ENCODE measurements at regions not wholly inside any gene's neighbourhood (a gene's known extent, or its start where the extent isn't known, plus 50 kb on each side); places are given as distances from the start of the nearest gene placed in this dataset.

GRCh38 chr2:12106440-12107080, 360.1 kb downstream of the LPIN1 start:
- no peak for DNase-seq (ENCODE audit: extremely low read depth in 1 of 2, low read depth in 1 of 2)

- no peak for DNase-seq (ENCODE audit: extremely low read depth in 1 of 2, low read depth in 1 of 2)
These were observed 360.9 kb downstream of the LPIN1 start for GRCh38 chr2:12107321-12107720.

- no peak for DNase-seq (ENCODE audit: extremely low read depth in 1 of 2, low read depth in 1 of 2)
These were observed 361.5 kb downstream of the LPIN1 start for GRCh38 chr2:12107939-12108338.

GRCh38 chr2:12109363-12110017, 363.1 kb downstream of the LPIN1 start:
- DNase-seq (ENCODE audit: extremely low read depth in 1 of 2, low read depth in 1 of 2): no peak

DNA sequence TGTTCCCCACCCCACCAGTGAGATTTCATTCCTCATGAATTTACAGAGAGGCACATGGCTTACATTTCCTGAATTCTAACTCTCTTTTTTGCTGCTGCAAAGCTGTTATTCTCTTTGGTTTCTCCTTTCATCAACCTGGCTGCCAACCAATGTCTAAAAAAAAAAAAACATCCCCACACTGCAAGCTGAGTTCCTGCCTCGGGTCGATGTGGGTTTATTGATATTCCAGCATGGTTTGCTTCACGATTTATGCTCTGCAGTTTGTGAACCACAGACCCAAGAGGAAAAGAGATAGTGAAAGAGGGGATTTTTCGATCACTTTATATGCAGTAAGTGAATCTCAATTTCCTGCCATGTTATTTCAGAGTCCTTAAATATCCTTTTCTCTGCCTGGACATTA, 363.6 kb downstream of the LPIN1 start:
- DNase-seq (ENCODE audit: extremely low read depth in 1 of 2, low read depth in 1 of 2): no peak

DNA sequence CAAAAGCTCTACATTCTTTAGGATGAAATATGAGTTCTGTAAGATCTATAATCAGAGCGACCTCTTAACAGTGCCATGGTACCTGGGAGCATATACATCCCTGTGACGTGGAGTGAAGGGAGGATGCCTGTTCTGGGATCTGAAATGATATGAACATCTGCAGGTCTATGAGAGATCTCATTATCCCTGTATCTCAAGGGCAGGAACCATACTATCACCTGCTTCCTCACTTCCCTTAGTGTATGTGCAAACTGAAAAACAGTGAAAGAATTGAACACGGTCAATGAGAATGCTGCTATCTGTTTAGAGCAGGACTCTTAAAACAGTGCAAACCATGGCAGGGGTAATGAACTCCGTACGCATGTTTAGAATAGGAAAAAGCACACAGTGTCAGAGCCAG, 364.0 kb downstream of the LPIN1 start:
- DNase-seq (ENCODE audit: extremely low read depth in 1 of 2, low read depth in 1 of 2): no peak

GRCh38 chr2:12113412-12113811, 367.0 kb downstream of the LPIN1 start:
- DNase-seq (ENCODE audit: extremely low read depth in 1 of 2, low read depth in 1 of 2): no peak

DNA sequence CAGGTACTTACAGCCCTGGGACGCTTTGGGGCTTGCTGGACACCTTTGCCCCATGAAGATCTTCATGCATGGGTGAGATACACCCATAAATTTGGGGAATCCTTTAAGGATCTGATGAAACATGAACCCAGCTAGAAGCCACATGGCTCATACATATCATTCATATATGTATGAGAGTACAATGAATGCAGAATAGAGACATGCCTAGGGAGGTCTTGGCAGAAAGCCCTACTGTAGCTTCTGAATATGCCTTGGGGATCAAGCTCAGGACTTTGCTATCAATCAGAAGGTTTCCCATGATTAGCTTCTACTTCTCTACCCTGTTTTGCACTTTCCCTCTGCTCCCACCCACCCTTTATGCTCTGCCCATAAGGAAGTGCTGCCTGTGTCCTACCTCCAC, 368.4 kb downstream of the LPIN1 start:
- DNase-seq (ENCODE audit: extremely low read depth in 1 of 2, low read depth in 1 of 2): no peak

DNA sequence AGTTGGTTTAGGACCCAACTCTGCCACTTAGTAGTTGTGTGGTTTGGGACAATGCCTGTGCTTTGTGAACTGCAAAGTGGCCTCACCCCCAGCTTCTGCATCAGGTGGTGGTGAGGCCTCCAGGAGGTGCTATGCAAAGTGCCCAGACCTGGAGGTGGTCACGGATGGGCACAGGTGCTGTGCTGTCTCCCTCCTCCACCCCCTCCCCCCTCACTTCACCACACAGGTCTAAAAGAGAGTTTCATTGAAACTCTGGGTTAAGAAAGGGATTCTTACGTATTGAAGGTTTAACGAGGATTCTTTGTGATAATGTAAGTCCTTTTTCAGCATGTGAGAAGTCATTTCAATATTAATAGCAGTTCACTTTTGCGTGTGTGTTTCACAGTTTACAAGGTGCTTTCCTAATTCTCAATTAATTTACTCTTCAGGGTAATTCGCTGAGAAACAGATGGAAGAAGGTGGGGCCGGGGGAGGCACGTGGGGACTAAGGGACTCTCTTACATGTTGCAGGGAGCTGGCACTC, 369.9 kb downstream of the LPIN1 start:
- no peak for DNase-seq (ENCODE audit: extremely low read depth in 1 of 2, low read depth in 1 of 2)

GRCh38 chr2:12119841-12120240, 373.4 kb downstream of the LPIN1 start:
- DNase-seq (ENCODE audit: extremely low read depth in 1 of 2, low read depth in 1 of 2): no peak

GRCh38 chr2:12120281-12121150, 374.1 kb downstream of the LPIN1 start:
- DNase-seq (ENCODE audit: extremely low read depth in 1 of 2, low read depth in 1 of 2): no peak

GRCh38 chr2:12124790-12125189, 378.4 kb downstream of the LPIN1 start:
- no peak for DNase-seq (ENCODE audit: extremely low read depth in 1 of 2, low read depth in 1 of 2)

- DNase-seq (ENCODE audit: extremely low read depth in 1 of 2, low read depth in 1 of 2): no peak
These were observed 379.9 kb downstream of the LPIN1 start for GRCh38 chr2:12126318-12126717.

DNA sequence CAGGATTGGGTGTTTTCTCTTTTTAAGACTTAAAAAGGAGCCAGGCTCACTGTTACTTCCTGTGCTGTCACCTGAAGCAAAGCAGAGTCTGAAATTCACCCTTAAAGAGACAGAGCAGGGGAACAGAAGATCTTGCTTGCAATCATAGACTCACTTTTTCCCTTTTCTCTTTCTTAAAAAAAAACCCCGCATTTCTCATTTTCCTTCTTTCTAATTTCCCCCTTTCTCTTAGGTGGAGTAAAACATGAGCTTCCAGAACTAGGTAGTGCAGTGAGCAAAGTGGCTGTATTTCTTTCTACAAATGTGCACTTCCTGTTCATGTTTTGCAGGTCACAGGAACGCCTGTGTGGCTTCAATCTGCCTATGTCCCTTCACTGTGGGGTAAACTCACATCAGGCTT, 381.2 kb downstream of the LPIN1 start:
- DNase-seq (ENCODE audit: extremely low read depth in 1 of 2, low read depth in 1 of 2): no peak

DNA sequence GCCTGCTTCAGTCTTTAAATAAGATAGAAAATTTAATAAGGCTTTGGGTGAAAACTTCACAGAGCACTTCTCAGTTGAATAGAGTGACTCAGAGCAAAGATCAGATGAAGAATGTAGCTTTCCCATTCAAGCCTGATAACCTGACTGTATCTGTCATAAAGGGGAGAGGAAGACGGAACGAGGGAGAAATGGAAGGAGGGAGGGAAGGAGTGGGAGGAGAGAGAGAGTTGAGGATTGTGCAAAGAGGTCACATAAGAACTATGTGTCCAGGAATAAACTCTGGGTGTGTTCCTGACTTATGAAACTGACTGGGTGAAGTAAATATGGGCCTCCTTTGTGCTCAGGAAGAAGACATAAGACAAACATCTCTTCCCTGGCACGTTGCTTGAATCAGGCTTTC, 385.5 kb downstream of the LPIN1 start:
- no peak for DNase-seq (ENCODE audit: extremely low read depth in 1 of 2, low read depth in 1 of 2)

GRCh38 chr2:12141618-12142258, 395.3 kb downstream of the LPIN1 start:
- DNase-seq (ENCODE audit: extremely low read depth in 1 of 2, low read depth in 1 of 2): no peak

DNA sequence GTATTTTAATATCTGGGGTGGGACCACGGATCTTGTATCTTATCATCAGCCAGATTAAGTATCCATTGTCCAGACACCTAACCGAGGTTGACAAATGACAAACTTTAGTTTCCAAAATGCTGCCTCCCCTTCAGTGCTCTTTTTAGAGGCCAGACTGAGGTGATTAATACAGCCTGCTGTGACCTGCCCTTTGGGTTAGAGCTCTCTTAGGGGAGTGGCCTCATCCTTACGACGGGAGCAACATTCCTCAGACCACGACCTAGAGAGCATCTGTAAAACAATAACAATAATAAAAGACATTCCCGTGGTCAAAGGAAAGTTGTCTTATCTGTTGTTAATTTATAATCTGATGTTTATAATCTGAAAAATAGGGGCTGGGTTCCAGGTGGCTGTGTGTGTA, 405.3 kb downstream of the LPIN1 start:
- no peak for DNase-seq (ENCODE audit: extremely low read depth in 1 of 2, low read depth in 1 of 2)

DNA sequence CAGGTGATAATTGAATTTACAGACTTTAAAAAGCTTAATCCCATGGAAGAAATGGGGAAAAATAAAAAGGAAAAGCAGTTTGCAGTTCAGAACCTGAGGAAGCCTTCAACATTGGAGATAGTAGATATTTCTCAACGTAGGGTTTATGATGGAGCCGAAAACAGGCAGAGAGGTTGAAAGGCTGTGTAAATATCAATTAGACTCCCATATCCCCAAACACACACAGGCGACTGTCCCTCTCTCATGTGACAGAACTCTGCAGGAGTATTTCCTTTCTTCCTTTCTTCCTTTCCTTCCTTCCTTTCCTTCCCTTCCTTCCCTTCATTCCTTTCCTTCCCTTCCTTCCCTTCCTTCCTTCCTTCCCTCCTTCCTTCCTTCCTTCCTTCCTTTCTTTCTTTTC, 406.5 kb downstream of the LPIN1 start:
- DNase-seq (ENCODE audit: extremely low read depth in 1 of 2, low read depth in 1 of 2): no peak

- DNase-seq (ENCODE audit: extremely low read depth in 1 of 2, low read depth in 1 of 2): no peak
These were observed 409.0 kb downstream of the LPIN1 start for GRCh38 chr2:12155303-12156051.

- DNase-seq (ENCODE audit: extremely low read depth in 1 of 2, low read depth in 1 of 2): no peak
These were observed 409.9 kb downstream of the LPIN1 start for GRCh38 chr2:12156349-12156748.

- DNase-seq (ENCODE audit: extremely low read depth in 1 of 2, low read depth in 1 of 2): no peak
These were observed 414.7 kb downstream of the LPIN1 start for GRCh38 chr2:12161085-12161484.
